Neural cell (in vitro differentiated cells): ENCODE measurements at regions not wholly inside any gene's neighbourhood (a gene's known extent, or its start where the extent isn't known, plus 50 kb on each side); places are given as distances from the start of the nearest gene placed in this dataset.

Experiments used
- H2AFZ ChIP-seq: fragments of 200-600, 300-800 bp; sonication (generic), shearing (Covaris generic); 2 replicates; pipeline ENCODE4 v1.6.0; 2014; ENCODE audit warnings: low read depth, mild to moderate bottlenecking, antibody characterized with exemption, low read length, moderate library complexity
- H3F3A ChIP-seq: fragments of 200-600 bp; shearing (Covaris generic); 2 replicates; pipeline ENCODE4 v1.6.1; 2016; ENCODE audit warnings: mild to moderate bottlenecking, moderate library complexity, mixed read lengths, antibody characterized with exemption, low read length; ENCODE audit not compliant: insufficient read depth, poor library complexity, severe bottlenecking
- H3K27ac ChIP-seq: fragments of 200-600, 300-800 bp; sonication (generic), shearing (Covaris generic); 2 replicates; pipeline ENCODE4 v1.5.1; 2014; ENCODE audit warnings: mild to moderate bottlenecking, low read length, moderate library complexity
- H3K27me3 ChIP-seq: fragments of 300-800, 200-600 bp; sonication (generic), shearing (Covaris generic); 2 replicates; pipeline ENCODE4 v1.6.0; 2014; ENCODE audit warnings: mild to moderate bottlenecking, low read depth, low read length, moderate library complexity; ENCODE audit not compliant: insufficient read depth
- H3K36me3 ChIP-seq: fragments of 300-800, 200-600 bp; sonication (generic), shearing (Covaris generic); 2 replicates; pipeline ENCODE4 v1.5.1; 2014; ENCODE audit warnings: mild to moderate bottlenecking, antibody characterized with exemption, low read length, moderate library complexity; ENCODE audit not compliant: insufficient read depth
- H3K4me2 ChIP-seq: fragments of 300-800, 200-600 bp; sonication (generic), shearing (Covaris generic); 2 replicates; pipeline ENCODE4 v1.6.0; 2014; ENCODE audit warnings: mild to moderate bottlenecking, low read length
- H3K4me3 ChIP-seq: fragments of 300-800, 200-600 bp; sonication (generic), shearing (Covaris generic); 2 replicates; pipeline ENCODE4 v1.5.1; 2014; ENCODE audit warnings: mild to moderate bottlenecking, low read length, moderate library complexity
- H3K79me2 ChIP-seq: fragments of 200-600 bp; shearing (Covaris generic); replicated peaks from 2 replicates; pipeline ENCODE4 v1.6.0; 2014; ENCODE audit warnings: mild to moderate bottlenecking, low read length, moderate library complexity; ENCODE audit not compliant: insufficient read depth
- H3K9ac ChIP-seq: fragments of 300-800, 200-600 bp; sonication (generic), shearing (Covaris generic); 2 replicates; pipeline ENCODE4 v1.6.1; 2016; ENCODE audit warnings: mild to moderate bottlenecking, low read length, mixed read lengths
- H3K9me2 ChIP-seq: fragments of 200-600 bp; shearing (Covaris generic); 2 replicates; pipeline ENCODE4 v1.6.1; 2016; ENCODE audit warnings: mild to moderate bottlenecking, low read length, mixed read lengths; ENCODE audit not compliant: insufficient read depth
- H3K9me3 ChIP-seq: fragments of 200-600, 300-800 bp; sonication (generic), shearing (Covaris generic); 2 replicates; pipeline ENCODE4 v1.6.1; 2016; ENCODE audit warnings: mild to moderate bottlenecking, mixed run types, low read length, moderate library complexity, mixed read lengths
- H4K20me1 ChIP-seq: fragments of 200-600 bp; shearing (Covaris generic); 2 replicates; pipeline ENCODE4 v1.6.1; 2016; ENCODE audit warnings: mild to moderate bottlenecking, mixed run types; ENCODE audit not compliant: insufficient read depth
- CTCF ChIP-seq: fragments of 450-650 bp; IDR thresholded peaks from 2 replicates; pipeline ENCODE4 v1.5.1; 2014; ENCODE audit warnings: antibody characterized with exemption, mild to moderate bottlenecking, moderate library complexity; ENCODE audit not compliant: poor library complexity, severe bottlenecking
- EP300 ChIP-seq: fragments of 450-650 bp; conservative IDR thresholded peaks from 2 replicates; pipeline ENCODE4 v1.6.1; 2014; ENCODE audit warnings: antibody characterized with exemption, mild to moderate bottlenecking, moderate library complexity; ENCODE audit not compliant: poor library complexity, severe bottlenecking
- EZH2 ChIP-seq: fragments of 200-600, 300-800 bp; shearing (Covaris generic), sonication (generic); IDR thresholded peaks from 2 replicates; pipeline ENCODE4 v1.6.1; 2014; ENCODE audit warnings: antibody characterized with exemption, low read length, borderline replicate concordance, mild to moderate bottlenecking; ENCODE audit not compliant: insufficient read depth, poor library complexity, severe bottlenecking
- MXI1 ChIP-seq: fragments of 450-650 bp; conservative IDR thresholded peaks from 2 replicates; pipeline ENCODE4 v1.6.1; 2014; ENCODE audit warnings: antibody characterized with exemption, mild to moderate bottlenecking; ENCODE audit not compliant: poor library complexity, severe bottlenecking
- POLR2AphosphoS5 ChIP-seq: IDR thresholded peaks from 2 replicates; pipeline ENCODE4 v1.6.1; 2012
- RAD21 ChIP-seq: fragments of 450-650 bp; conservative IDR thresholded peaks from 2 replicates; pipeline ENCODE4 v1.6.1; 2014; ENCODE audit warnings: antibody characterized with exemption, mild to moderate bottlenecking, moderate library complexity
- REST ChIP-seq: IDR thresholded peaks from 2 replicates; pipeline ENCODE4 v1.6.1; 2012; ENCODE audit warnings: borderline replicate concordance
- SMC3 ChIP-seq: fragments of 450-650 bp; conservative IDR thresholded peaks from 2 replicates; pipeline ENCODE4 v1.6.1; 2014; ENCODE audit warnings: antibody characterized with exemption, mild to moderate bottlenecking, moderate library complexity; ENCODE audit not compliant: poor library complexity
- TAF1 ChIP-seq: IDR thresholded peaks from 2 replicates; pipeline ENCODE4 v1.6.1; 2012; ENCODE audit warnings: low read depth

- H3K4me3 ChIP-seq, result peak overlapping the region; percentile 66
- no peaks in the 10 kb centered on the region for H4K20me1 ChIP-seq
- H3K9me3 ChIP-seq, result peaks cover 8% of the 10 kb centered on the region
- H3K79me2 ChIP-seq, result no peaks in the 10 kb centered on the region
- H3K9me2 ChIP-seq, result no peaks in the 10 kb centered on the region
- no peaks in the 10 kb centered on the region for H3F3A ChIP-seq
- no peaks in the 10 kb centered on the region for H3K36me3 ChIP-seq
- no peak for TF ChIP-seq SMC3
- no peak for TF ChIP-seq EP300
- TF ChIP-seq TAF1, result no peak
- H2AFZ ChIP-seq, result peak overlapping the region; percentile 40
- H3K27me3 ChIP-seq, result no peaks in the 10 kb centered on the region
- H3K9ac ChIP-seq, result peak overlapping the region; percentile 63
- H3K27ac ChIP-seq, result peak overlapping the region; percentile 24
- no peak overlapping the region for H3K4me2 ChIP-seq
Observed at GRCh38 chr6:5850848-5851255, 155.9 kb downstream of the NRN1 start.

- peaks cover 8% of the 10 kb centered on the region for H3K9me3 ChIP-seq
- no peak overlapping the region for H3K4me3 ChIP-seq
- no peak overlapping the region for H3K27ac ChIP-seq
- no peak overlapping the region for H3K4me2 ChIP-seq
- no peaks in the 10 kb centered on the region for H3K27me3 ChIP-seq
- TF ChIP-seq POLR2AphosphoS5, result no peak
- TF ChIP-seq EP300, result no peak
- TF ChIP-seq MXI1, result no peak
- TF ChIP-seq RAD21, result no peak
- TF ChIP-seq SMC3, result no peak
- TF ChIP-seq CTCF, result no peak
- no peak for TF ChIP-seq EZH2
- no peak for TF ChIP-seq REST
- no peak for TF ChIP-seq TAF1
- no peaks in the 10 kb centered on the region for H4K20me1 ChIP-seq
- H3K79me2 ChIP-seq, result no peaks in the 10 kb centered on the region
- H2AFZ ChIP-seq, result no peak overlapping the region
- no peaks in the 10 kb centered on the region for H3K36me3 ChIP-seq
- H3F3A ChIP-seq, result no peaks in the 10 kb centered on the region
- no peaks in the 10 kb centered on the region for H3K9me2 ChIP-seq
- H3K9ac ChIP-seq, result no peak overlapping the region
Observed at GRCh38 chr6:5846889-5847288, 159.8 kb downstream of the NRN1 start.

GRCh38 chr6:5846335-5846734, 160.4 kb downstream of the NRN1 start:
- Histone ChIP-seq H3K9me2 (no peaks in the 10 kb centered on the region), H4K20me1 (no peaks in the 10 kb centered on the region), H3K36me3 (no peaks in the 10 kb centered on the region), H2AFZ (no peak overlapping the region), H3K9me3 (peaks cover 8% of the 10 kb centered on the region), H3K79me2 (no peaks in the 10 kb centered on the region), H3K27ac (no peak overlapping the region), H3K4me2 (no peak overlapping the region), H3F3A (no peaks in the 10 kb centered on the region), H3K9ac (no peak overlapping the region), H3K4me3 (no peak overlapping the region), H3K27me3 (no peaks in the 10 kb centered on the region)
- no peak for TF ChIP-seq RAD21
- TF ChIP-seq EZH2, result no peak
- no peak for TF ChIP-seq EP300
- TF ChIP-seq MXI1, result no peak
- no peak for TF ChIP-seq SMC3
